ENCODE measurements at regions not wholly inside any gene's neighbourhood (a gene's known extent, or its start where the extent isn't known, plus 50 kb on each side); places are given as distances from the start of the nearest gene placed in this dataset.
"Not testable (repeated sequence)": the region's sequence is repeated elsewhere in the genome, so short reads cannot be mapped to it uniquely, and the experiment has no call there.

DNA sequence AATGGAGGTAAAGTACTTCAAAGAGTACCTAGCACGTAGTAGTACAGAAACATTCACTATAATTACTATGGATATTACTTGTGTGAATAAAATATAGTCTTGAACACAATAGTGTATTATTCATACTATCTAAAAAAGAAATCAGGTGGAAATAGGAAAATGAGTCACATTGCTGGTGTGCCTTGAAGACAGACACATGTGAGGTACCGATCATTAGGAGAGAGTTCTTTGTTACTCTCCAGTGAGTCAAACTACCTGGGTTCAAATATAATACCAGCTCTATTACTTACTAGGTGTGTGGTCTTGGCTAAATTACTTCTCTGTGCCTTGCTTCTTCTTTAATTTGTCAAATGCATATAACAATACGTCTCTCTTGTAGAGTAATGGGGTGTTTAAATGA lies 50.8 kb upstream of the BEND6 start:
- no peak for DNase-seq

DNA sequence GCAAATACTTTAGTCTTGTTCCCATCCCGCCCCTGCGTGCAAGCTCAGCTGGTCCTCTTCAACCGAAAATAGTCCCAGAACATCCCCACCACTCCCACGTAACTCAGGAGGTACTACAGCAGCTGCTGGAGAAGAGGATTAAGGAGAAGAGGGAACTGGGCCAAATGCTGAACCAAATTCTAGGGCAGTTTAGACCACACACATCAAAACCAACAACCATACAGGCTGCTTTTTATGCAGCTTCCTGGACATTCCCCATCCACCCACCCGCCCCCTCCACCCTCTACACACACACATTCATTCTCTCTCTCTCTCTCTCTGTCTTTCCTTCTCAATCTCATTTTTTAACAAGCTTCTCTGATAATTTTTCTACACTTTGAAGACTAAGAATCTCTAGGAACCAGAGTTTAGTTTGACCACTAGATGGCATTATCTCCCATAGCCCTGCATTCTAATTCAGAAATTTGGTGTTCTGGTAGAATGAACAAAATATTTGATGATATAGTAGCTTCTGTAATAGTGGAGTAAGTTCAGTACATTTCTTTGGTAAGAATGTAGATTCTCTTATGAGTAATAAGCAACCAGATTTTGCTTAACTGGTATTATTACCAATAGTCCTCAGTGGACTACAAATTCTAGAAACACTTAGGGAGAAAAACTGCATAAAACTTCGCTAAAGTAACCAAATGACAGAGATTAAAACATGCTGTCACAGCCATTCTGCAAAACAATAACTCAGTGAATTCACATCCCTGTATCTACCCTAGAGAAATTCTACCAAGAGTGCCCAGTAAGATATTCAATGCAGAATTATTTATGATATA lies 52.1 kb upstream of the BEND6 start:
- DNase-seq: peak; percentile 45

DNA sequence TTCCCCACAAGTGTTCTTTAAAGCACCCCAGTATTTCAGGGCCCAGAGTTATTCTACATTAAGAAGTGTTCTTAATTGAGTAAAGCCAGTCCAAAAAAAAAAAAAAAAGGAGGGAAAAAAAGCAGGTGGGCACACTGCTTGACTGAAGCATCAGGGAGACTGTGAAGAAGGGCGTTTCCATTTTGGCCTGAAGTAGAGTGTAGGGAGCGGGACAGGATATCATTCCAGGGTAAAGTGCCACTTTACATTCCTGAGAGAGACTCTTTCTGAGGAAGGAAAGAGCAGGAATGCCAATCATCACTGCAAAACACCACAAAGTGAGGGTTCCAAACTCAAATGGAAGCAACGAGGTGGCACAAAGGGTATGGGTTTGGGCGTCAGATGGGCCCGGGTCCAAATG lies 54.1 kb upstream of the BEND6 start:
- DNase-seq: no peak

- DNase-seq: no peak
Observed at GRCh38 chr6:56899753-56900152, 55.2 kb upstream of the BEND6 start.

GRCh38 chr6:56899311-56899710 lies 55.6 kb upstream of the BEND6 start:
- DNase-seq: no peak

DNA sequence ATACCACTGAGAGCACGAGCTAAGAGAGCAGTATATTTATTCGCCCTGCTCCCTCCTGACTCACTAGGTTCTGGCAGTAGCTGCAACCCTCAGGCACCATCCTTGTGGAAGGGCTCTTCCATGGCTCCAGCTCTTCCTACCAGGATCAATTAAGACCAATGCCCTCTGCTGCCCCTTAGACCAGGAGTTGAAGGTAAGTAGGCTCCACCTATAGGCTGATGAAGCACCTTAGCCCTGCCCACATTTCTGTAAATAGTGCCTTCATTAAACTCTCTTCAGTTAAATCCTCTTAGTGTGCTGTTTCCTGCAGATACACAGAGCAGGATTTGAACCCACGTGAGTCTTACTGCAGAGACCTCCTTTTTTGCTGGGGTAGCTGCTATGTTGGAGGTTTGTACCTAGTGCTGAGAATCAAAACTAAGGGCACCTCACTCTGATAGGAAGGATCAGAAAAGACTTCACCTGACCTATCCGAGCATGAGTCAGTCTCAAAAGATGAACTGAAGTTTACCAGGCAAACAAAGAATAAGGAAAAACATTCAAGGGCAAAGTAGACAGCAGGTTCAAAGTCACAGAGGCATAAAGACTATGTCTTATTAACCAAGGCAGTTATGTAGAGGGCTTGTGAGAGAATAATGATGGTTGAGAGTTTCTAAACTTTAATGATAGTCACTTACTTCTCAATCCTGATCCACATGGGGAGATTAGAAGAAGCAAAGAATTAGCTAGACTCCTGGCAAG lies 56.9 kb upstream of the BEND6 start:
- no peak for DNase-seq

- no peak for DNase-seq
Observed at GRCh38 chr6:56891754-56892153, 63.2 kb upstream of the BEND6 start.

DNA sequence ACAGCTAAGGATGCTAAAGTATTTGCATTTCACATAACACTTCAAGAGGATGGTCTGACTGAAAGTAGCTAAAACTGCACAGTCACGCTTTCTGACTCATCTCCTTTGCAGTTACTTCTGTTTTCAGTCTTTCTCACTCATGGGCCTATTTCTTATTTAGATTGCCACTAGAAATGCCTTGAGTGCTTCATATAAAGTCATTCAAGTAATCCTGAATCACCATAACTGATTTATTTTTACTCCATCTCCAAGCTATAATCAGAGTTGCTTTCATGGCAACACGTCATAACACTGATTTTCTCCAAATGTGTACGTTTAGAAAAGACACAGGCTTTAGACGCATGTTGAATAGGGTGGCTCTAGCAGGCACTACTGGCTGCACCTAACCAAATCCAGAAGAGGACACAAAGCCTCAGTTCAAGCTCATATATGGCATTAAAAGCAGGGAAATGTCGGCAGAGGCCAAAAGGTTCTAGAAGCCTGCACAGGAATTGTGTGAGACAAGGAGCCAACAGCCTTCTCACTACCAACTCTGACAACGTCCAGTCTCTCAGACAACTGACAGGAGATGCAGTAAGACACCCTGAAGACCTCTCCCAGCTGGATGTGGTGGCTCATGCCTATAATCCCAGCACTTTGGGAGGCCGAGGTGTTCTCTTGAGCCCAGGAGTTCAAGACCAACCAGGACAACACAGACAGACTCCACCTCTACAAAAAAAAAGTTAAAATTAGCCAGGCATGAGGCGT lies 64.1 kb upstream of the BEND6 start:
- no peak for DNase-seq

DNA sequence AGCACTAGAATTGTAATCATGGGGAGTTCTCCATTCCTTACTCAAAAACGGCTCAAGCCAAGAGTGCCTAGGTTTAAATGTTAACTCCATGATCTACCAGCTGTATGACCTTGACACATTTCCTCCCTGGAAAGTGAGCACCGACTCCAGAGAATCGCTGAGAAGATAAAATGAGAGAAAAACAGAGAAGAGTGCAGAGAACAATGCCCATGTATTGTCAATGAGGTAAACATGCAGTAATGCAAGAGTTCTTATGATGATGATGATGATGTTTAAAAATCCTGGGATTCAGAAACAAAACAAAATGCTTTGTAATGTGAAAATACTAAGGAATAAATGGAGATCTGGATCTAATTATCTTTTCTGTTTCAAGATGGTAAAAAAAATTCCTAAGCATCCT lies 64.8 kb upstream of the BEND6 start:
- no peak for DNase-seq

GRCh38 chr6:56889492-56889891 lies 65.4 kb upstream of the BEND6 start:
- DNase-seq: no peak

- DNase-seq: no peak
Observed at GRCh38 chr6:56888687-56889086, 66.2 kb upstream of the BEND6 start.

- DNase-seq: no peak
Observed at GRCh38 chr6:56887086-56887485, 67.8 kb upstream of the BEND6 start.

- no peak for DNase-seq
Observed at GRCh38 chr6:56877922-56878321, 77.0 kb upstream of the BEND6 start.

DNA sequence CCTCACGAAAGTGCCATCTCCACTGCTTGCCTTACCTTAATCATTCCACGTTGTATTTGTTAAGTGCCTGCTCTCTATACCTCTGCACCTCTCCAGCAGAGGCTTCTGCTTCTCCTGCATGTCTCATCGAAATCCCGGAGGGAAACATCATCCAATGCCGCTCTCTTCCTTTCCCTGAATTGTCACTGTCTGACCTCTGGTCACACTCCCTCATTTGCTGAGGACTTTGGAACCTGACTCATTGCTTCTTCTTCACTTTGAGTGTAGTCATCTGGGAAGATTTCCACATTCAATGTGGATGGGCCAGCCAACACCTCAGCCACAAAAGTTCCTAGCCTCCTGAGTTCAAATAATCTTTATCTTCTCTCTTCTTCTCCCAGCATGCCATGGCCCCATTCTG lies 78.9 kb upstream of the BEND6 start:
- no peak for DNase-seq

DNA sequence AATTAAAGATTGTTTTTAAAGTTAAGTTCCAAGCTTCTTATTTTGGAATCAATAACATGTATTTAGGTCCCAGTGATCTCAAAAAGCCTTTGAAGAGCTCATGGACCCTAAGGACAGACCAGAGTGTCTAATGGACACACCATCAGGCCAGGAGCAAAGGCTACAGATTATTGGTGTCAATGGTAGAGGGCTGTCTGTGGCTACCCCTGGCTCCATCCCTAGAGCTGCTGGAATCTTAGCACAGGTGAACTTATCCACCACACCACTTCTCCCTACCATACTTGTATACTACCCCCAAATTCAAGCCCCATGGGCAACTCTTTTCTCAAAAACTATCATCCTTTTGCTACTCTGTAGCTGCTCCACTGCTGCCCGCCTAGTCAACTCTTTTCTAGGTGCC lies 79.4 kb upstream of the BEND6 start:
- DNase-seq: no peak

- no peak for DNase-seq
Observed at GRCh38 chr6:56874328-56874727, 80.6 kb upstream of the BEND6 start.

DNA sequence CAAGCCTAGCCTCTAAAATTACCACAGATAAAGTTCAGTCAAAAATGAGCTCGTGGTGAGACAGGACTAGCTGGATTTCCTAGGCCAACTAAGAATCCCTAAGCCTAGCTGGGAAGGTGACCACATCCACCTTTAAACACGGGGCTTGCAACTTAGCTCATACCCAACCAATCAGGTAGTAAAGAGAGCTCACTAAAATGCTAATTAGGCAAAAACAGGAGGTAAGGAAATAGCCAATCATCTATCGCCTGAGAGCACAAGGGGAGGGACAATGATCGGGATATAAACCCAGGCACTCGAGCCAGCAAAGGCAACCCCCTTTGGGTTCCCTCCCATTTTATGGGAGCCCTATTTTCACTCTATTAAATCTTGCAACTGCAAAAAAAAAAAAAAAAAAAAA lies 84.9 kb upstream of the BEND6 start:
- DNase-seq: not testable (repeated sequence)

DNA sequence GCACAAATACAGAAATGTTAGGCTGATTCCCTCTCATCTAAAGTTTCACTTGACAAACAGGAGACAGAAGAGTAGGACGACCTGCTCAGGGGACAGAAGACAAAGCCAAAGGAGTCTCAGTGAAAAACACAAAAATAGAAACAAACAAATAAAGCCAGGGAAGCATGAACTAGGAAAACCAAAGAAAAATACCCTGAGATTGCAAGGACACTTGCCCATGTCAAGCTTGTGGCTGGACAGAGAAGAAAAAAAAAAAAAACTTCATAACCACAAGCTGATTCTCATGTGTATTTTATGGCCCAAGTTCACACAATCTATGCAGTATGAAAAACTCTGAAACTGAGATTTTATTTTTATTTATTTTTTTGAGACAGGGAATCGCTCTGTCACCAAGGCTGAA lies 85.6 kb upstream of the BEND6 start:
- DNase-seq: no peak

GRCh38 chr6:56868687-56869086 lies 86.2 kb upstream of the BEND6 start:
- no peak for DNase-seq

DNA sequence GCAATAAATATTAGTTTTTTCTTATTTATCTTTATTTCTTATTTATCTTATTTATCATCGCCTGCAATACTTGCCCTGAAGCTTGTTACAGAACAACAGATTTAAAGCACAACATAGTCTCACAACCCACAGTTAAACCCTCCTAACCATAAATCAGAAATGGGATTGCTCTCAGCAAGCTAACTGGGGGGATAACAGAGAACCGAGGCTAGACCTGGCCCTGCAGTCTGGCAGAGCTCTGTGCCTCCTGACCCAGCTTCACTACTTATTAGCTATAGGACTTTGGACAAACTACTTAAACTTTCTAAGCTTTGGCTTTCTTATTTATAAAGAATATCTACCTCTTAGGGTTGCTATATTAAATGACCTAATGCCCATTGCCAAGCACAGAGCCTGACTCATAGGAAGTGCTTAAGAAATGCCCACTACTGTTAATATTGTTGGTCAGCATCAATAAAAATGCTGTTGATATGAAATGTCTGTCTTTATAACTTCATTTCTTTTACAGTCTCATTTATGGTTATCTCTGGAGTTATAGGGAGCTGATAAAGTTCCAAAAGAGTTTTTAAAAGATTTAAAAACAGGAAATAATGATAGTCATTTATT lies 87.9 kb upstream of the BEND6 start:
- no peak for DNase-seq

GRCh38 chr6:56865081-56865875 lies 89.6 kb upstream of the BEND6 start:
- DNase-seq: no peak

- DNase-seq: no peak
Observed at GRCh38 chr6:56864171-56864616, 90.7 kb upstream of the BEND6 start.
